Endothelial cell of umbilical vein (primary cell): ENCODE measurements at regions not wholly inside any gene's neighbourhood (a gene's known extent, or its start where the extent isn't known, plus 50 kb on each side); places are given as distances from the start of the nearest gene placed in this dataset.

Experiments
- BruUV-seq: library from RNA; stranded (reverse); fragments of 400-500 nt; replicated peaks from 2 replicates; lab custom pipeline; 2021; lab: Mats Ljungman, UMichigan
- CTCF ChIA-PET: fragments of 300-600, 350-600 bp; sonication (Branson Sonifier 250); formaldehyde crosslinking; loops from one replicate; lab custom pipeline; 2021; ENCODE audit warnings: antibody characterized with exemption, inconsistent platforms; lab: Charles Lee
- POLR2A ChIA-PET: fragments of 300-600, 350-600 bp; sonication (Branson Sonifier 250); formaldehyde crosslinking; loops from one replicate; lab custom pipeline; 2021; ENCODE audit warnings: antibody characterized with exemption, inconsistent platforms; lab: Charles Lee
- DNase-seq: peaks from one replicate; pipeline ENCODE4 v3.0.0-alpha.2; 2011; ENCODE audit warnings: low read depth, low spot score
- FAIRE-seq: peaks from 2 replicates; lab custom pipeline; 2011; peaks lifted over from hg19 to GRCh38; lab: Jason Lieb, UNC
- H2AFZ ChIP-seq: 2 replicates; pipeline ENCODE4 v1.6.0; 2012; ENCODE audit warnings: low read depth, low read length, control low read depth, inconsistent platforms
- H3K27ac ChIP-seq: 2 replicates; pipeline ENCODE4 v1.5.1; 2011; ENCODE audit warnings: low read depth, mild to moderate bottlenecking, control low read depth, low read length, moderate library complexity; ENCODE audit not compliant: insufficient read depth
- H3K27me3 ChIP-seq, 2 experiments: 2 replicates each; pipeline versions ENCODE4 v1.6.0 to v1.6.1; 2011; ENCODE audit warnings: low read length in 2 of 2, mixed read lengths in 1 of 2; ENCODE audit not compliant: control insufficient read depth in 2 of 2, insufficient read depth in 2 of 2
- H3K36me3 ChIP-seq, 2 experiments: 2 replicates in 1 of 2; 3 replicates in 1 of 2; pipeline ENCODE4 v1.5.1; 2011; ENCODE audit warnings: low read length in 2 of 2, mild to moderate bottlenecking in 1 of 2, moderate library complexity in 1 of 2; ENCODE audit not compliant: control insufficient read depth in 2 of 2, insufficient read depth in 2 of 2; ENCODE audit errors: extremely low read depth in 1 of 2
- H3K4me1 ChIP-seq: 3 replicates; pipeline ENCODE4 v1.5.1; 2011; ENCODE audit warnings: mild to moderate bottlenecking, low read length; ENCODE audit not compliant: control insufficient read depth, insufficient read depth; ENCODE audit errors: extremely low read depth
- H3K4me2 ChIP-seq: 2 replicates; pipeline ENCODE4 v1.6.1; 2011; ENCODE audit warnings: low read length, control low read depth, mixed read lengths; ENCODE audit not compliant: insufficient read depth
- H3K4me3 ChIP-seq, 3 experiments: fragments of 200-600 bp in 1 of 3; sonication (generic), shearing (Covaris generic) in 1 of 3; replicated peaks in 1 of 3; 2 replicates each; pipeline ENCODE4 v1.5.1; 2011 to 2016; ENCODE audit warnings: control low read depth in 3 of 3, low read length in 3 of 3, mild to moderate bottlenecking in 2 of 3, inconsistent platforms in 1 of 3, low read depth in 1 of 3, moderate library complexity in 1 of 3; ENCODE audit not compliant: insufficient read depth in 1 of 3
- H3K79me2 ChIP-seq: 2 replicates; pipeline ENCODE4 v1.6.0; 2012; ENCODE audit warnings: low read length, inconsistent platforms; ENCODE audit not compliant: control insufficient read depth, insufficient read depth
- H3K9ac ChIP-seq: replicated peaks from 2 replicates; pipeline ENCODE3; 2011; ENCODE audit warnings: low read length, control low read depth; ENCODE audit not compliant: insufficient read depth; ENCODE audit errors: extremely low read depth
- H3K9me1 ChIP-seq: replicated peaks from 3 replicates; pipeline ENCODE4 v1.6.0; 2011; ENCODE audit warnings: mild to moderate bottlenecking, low read length; ENCODE audit not compliant: control insufficient read depth, insufficient read depth; ENCODE audit errors: extremely low read depth
- H3K9me3 ChIP-seq: replicated peaks from 2 replicates; pipeline ENCODE4 v1.5.1; 2012; ENCODE audit warnings: low read length, inconsistent platforms; ENCODE audit not compliant: control insufficient read depth, insufficient read depth
- H4K20me1 ChIP-seq: replicated peaks from 2 replicates; pipeline ENCODE3; 2011; ENCODE audit warnings: mild to moderate bottlenecking, low read length; ENCODE audit not compliant: control insufficient read depth, insufficient read depth; ENCODE audit errors: extremely low read depth
- EZH2 ChIP-seq: IDR thresholded peaks from 2 replicates; pipeline ENCODE4 v1.6.1; 2012; ENCODE audit warnings: borderline replicate concordance, low read depth, mild to moderate bottlenecking, moderate library complexity, low read length, inconsistent platforms; ENCODE audit not compliant: severe bottlenecking
- FOS ChIP-seq: IDR thresholded peaks from 2 replicates; pipeline ENCODE4 v1.6.1; 2011; ENCODE audit warnings: mild to moderate bottlenecking, low read length, moderate library complexity, borderline replicate concordance; ENCODE audit not compliant: insufficient read depth
- GATA2 ChIP-seq: IDR thresholded peaks from 2 replicates; pipeline ENCODE4 v1.7.0; 2011; ENCODE audit warnings: low read depth, mild to moderate bottlenecking, moderate library complexity, mixed read lengths, low read length; ENCODE audit not compliant: insufficient read length, insufficient read depth
- JUN ChIP-seq: IDR thresholded peaks from 2 replicates; pipeline ENCODE4 v1.6.1; 2011; ENCODE audit warnings: borderline replicate concordance, low read depth; ENCODE audit not compliant: insufficient read length, insufficient read depth
- MAX ChIP-seq: IDR thresholded peaks from 2 replicates; pipeline ENCODE4 v1.6.1; 2011; ENCODE audit not compliant: insufficient read depth, insufficient read length
- MYC ChIP-seq: IDR thresholded peaks from one replicate; pipeline ENCODE4 v1.6.1; 2011; ENCODE audit warnings: mild to moderate bottlenecking, low read depth, low read length
- POLR2A ChIP-seq: IDR thresholded peaks from 2 replicates; pipeline ENCODE4 v1.6.1; 2012; ENCODE audit warnings: low read depth, mild to moderate bottlenecking, control low read depth, low read length
- POLR2AphosphoS5 ChIP-seq: IDR thresholded peaks from 2 replicates; pipeline ENCODE4 v1.6.1; 2012; ENCODE audit warnings: low read depth, mild to moderate bottlenecking, control low read depth, low read length, moderate library complexity; ENCODE audit not compliant: insufficient read depth
- dilution Hi-C: fragments of 300-500 bp; cut with MboI; formaldehyde crosslinking; loops from one replicate; pipeline ENCODE4 v1.15.0; 2019; ENCODE audit warnings: low sequenced_read_pairs; ENCODE audit not compliant: extremely low pct_ligation_motif_present
- intact Hi-C: fragments of 100-400 bp; cut with micrococcal nuclease; formaldehyde crosslinking; loops from one replicate; pipeline ENCODE4 v1.10.0; 2022
- TF ChIP-seq, protein P1 (sequence below), 2 donors: IDR thresholded peaks; 1 replicate in 1 of 2; 2 replicates in 1 of 2; pipeline ENCODE4 v1.5.1; 2011; ENCODE audit warnings: low read length in 2 of 2, mild to moderate bottlenecking in 2 of 2, moderate library complexity in 2 of 2, control low read depth in 1 of 2, inconsistent platforms in 1 of 2, low read depth in 1 of 2; ENCODE audit not compliant: insufficient read depth in 1 of 2; ENCODE audit errors: extremely low read depth in 1 of 2

DNA sequence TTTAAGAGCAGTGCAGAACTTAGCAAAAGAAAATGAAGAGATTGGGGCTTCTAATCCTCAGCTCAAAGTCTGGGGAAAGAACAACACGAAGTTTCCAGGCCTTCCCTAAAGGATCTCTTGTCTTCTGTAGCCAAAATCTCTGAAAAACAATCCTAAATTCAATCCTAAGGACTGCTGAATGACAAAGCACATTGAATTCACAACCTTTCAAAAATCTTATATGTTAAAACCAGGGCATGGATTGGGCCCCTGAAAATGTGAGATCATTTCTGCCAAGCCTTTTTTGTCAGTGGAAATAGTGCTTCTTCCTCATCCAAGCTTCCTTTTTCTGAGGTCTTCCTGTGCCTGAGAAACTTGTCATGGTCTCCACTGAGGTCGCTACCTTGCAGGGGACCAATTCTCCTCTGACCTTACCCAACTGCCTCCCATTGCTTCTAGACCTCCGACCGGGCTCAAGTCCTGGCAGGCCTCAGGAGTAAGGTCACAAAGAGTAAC is 126.2 kb upstream of the ARID1B start:
- no peaks in the 10 kb centered on the region for H3K79me2 ChIP-seq
- H3K9ac ChIP-seq, result no peak overlapping the region
- ChIA-PET POLR2A (no interaction called here), CTCF (no interaction called here)
- TF ChIP-seq POLR2AphosphoS5, result no peak
- no peak for TF ChIP-seq MYC
- no peak for TF ChIP-seq EZH2
- TF ChIP-seq MAX, result no peak
- no peak for TF ChIP-seq FOS
- TF ChIP-seq POLR2A, result no peak
- TF ChIP-seq JUN, result no peak
- TF ChIP-seq, protein P1, sequence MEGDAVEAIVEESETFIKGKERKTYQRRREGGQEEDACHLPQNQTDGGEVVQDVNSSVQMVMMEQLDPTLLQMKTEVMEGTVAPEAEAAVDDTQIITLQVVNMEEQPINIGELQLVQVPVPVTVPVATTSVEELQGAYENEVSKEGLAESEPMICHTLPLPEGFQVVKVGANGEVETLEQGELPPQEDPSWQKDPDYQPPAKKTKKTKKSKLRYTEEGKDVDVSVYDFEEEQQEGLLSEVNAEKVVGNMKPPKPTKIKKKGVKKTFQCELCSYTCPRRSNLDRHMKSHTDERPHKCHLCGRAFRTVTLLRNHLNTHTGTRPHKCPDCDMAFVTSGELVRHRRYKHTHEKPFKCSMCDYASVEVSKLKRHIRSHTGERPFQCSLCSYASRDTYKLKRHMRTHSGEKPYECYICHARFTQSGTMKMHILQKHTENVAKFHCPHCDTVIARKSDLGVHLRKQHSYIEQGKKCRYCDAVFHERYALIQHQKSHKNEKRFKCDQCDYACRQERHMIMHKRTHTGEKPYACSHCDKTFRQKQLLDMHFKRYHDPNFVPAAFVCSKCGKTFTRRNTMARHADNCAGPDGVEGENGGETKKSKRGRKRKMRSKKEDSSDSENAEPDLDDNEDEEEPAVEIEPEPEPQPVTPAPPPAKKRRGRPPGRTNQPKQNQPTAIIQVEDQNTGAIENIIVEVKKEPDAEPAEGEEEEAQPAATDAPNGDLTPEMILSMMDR (IDR thresholded peaks at IDR 0.05; ENCODE audit: extremely low read depth in 1 of 2, insufficient read depth in 1 of 2, low read depth in 1 of 2, low read length in 2 of 2), result no peak
- no peak for TF ChIP-seq GATA2
- H4K20me1 ChIP-seq, result no peaks in the 10 kb centered on the region
- intact Hi-C loops (no loop called here), dilution Hi-C loops (no loop called here)
- no peak overlapping the region for H2AFZ ChIP-seq
- BruUV-seq, result no TSS peak
- no peaks in the 10 kb centered on the region for H3K9me1 ChIP-seq
- peaks cover 12% of the 10 kb centered on the region for H3K4me1 ChIP-seq
- H3K27ac ChIP-seq, result no peak overlapping the region
- H3K27me3 ChIP-seq, result peaks cover 1 to 12% of the 10 kb centered on the region in 2 experiments
- FAIRE-seq (no peak), DNase-seq (no peak)
- no peaks in the 10 kb centered on the region for H3K36me3 ChIP-seq
- no peak overlapping the region for H3K4me3 ChIP-seq
- no peak overlapping the region for H3K4me2 ChIP-seq
- no peaks in the 10 kb centered on the region for H3K9me3 ChIP-seq
